Brain pericyte (primary cell): ENCODE measurements at regions not wholly inside any gene's neighbourhood (a gene's known extent, or its start where the extent isn't known, plus 50 kb on each side); places are given as distances from the start of the nearest gene placed in this dataset.

Experiments used
- DNase-seq: peaks from one replicate; pipeline ENCODE4 v3.0.0-alpha.2; 2012; ENCODE audit warnings: low read depth, low spot score

DNA sequence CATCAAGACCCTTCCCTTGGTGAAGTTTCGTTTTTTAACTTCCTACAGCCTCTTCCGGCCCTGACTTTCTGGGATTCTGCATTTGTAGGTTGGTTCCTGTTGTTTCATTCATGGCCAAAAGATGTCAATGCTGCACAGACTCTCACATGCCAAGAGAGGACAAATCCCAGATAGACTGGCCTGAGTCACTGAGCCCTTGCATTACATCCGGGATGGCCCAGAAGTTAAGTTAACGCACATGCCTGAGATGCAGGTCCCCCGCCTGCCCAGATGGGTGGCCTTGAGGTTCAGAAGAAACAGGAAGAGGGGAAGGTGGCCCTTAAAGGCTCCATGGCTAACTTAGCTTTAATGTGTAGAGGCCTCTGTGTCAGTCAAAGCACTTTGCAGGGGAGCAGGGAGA, 51.6 kb upstream of the SRGAP3 start:
- no peak for DNase-seq

DNA sequence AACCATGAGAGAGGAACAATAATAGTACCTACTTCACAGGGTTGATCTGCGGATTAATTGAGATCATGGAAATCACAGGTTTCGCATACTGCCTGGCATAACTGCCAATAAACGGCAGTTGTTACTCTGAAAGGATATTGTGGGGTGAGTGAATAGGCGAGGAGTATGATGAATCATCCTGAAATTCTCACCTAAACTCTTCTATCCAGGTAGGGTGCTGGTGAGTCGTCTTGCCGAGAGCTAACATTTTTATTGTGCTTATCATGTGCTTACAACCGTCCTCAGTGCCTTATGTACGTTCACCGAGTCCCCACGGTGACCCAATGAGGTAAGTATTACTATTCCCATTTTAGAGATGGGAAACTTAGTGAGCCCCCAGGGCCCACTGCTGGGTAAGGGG, 52.4 kb upstream of the SRGAP3 start:
- DNase-seq = no peak

DNA sequence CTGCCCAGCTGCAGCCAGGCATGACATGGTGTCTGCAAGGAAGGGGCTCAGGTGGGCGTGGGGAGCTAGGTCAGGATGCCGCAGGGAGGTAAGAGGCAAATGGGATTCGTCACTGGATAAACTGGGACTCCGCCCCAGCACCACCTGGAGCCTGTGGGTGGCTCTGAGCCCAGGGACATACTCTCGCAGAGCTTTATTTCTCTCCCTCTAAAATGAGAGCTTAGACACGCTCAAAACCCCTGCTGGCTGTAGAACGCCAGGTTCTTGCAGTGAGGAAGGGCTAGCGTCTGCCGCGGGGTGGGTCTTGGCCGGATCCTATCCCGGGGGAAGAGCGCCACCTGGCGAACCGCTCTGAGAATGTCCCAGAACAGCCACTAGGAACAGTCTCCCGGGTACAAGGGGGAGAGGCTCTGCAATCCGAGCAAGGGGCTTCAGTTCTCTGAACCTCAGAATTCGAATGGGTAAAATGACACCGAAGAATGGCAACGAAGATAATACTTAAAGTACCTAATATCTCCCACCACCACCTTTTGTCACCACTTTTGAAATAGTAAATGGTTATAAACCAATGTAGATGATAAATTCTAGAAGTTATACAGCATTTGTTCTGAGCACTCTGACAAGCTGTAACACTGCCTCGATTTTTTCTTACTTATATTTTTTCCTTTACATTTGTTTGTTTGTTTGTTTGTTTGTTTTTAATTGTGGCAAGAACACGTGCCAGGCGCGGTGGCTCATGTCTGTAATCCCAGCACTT, 53.2 kb upstream of the SRGAP3 start:
- DNase-seq = peak; percentile 26

DNA sequence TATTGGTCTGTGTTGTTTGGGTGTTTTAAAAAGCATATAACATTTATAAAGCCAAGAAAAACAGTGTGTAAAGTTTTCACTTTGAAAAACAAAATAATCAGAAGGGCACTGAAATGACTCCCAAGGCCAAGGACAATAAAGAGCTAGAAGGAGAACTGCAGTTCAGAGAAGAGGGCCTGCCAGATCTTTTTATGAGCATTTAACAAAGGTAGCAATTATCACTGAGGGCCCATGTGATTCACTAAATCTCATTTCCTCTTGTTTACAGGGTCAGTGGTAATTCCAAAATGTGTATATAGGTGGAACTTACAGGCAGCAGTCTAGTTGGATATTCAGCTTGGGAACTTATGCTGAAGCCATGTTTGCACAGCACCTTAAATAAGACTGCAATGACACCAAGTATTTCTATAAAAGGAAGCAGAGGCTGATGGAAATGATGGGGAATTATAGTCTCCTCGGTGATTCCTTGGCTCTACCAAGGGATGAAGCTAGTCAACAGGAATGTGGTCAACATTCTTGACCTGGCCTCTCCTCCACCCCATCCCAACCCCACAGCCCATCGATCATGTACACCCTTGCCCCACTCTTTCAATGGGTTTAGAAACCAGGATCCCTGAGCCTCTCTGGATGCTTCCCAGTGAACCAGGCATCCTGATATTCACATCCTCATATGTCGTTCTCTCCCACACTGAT, 54.4 kb upstream of the THUMPD3 start:
- no peak for DNase-seq

DNA sequence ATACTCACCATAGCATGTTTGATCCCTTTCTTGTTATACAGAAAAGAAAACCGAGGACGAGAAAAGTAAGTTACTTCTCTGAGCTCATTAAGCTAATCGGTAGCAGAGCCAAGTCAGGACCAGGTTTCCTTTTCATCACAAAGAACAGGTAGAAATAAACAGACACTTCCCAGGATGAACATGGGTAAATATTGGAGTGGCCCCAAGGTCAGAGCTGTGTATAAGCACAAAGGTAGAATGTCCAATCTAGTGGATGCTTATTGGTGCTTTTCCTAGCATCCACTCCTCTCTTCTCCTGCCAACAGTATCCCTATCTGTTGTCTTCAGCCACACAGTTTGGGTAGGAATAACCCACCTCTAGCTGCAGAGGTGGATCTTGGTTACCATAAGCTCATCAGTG, 52.8 kb upstream of the THUMPD3 start:
- no peak for DNase-seq

DNA sequence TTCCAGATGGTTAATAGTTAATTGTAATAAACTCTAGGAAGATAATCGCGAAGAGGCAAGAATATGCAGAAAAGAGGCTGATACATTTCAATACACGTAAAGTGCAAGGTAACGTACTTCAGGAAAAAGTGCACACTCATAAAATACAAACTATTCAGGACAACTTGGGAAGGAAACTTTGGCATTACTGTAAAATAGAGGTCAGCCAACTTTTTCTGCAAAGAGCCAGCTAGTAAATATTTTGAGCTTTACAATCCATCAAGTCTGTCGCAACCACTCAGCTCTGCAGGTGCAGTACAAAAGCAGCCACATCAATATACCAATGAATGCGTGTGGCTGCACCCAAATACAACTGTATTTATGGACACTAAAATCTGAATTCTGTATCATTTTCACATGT, 51.6 kb upstream of the THUMPD3 start:
- DNase-seq = no peak
